OCI-M1 (cell line): ENCODE measurements at regions not wholly inside any gene's neighbourhood (a gene's known extent, or its start where the extent isn't known, plus 50 kb on each side); places are given as distances from the start of the nearest gene placed in this dataset.
"Not testable (repeated sequence)": the region's sequence is repeated elsewhere in the genome, so short reads cannot be mapped to it uniquely, and the experiment has no call there.

Source experiments
- DNase-seq: peaks from one replicate; lab custom pipeline; 2025; lab: John Stamatoyannopoulos, UW

GRCh38 chr5:66234241-66234640 is 90.1 kb downstream of the SREK1 start:
- no peak for DNase-seq

GRCh38 chr5:66238435-66238834 is 94.3 kb downstream of the SREK1 start:
- DNase-seq, result no peak

GRCh38 chr5:66239034-66239433 is 94.9 kb downstream of the SREK1 start:
- peak; percentile 67 for DNase-seq

- DNase-seq, result no peak
These were observed 97.2 kb downstream of the SREK1 start for GRCh38 chr5:66241136-66241825.

GRCh38 chr5:66242050-66242715 is 98.1 kb downstream of the SREK1 start:
- DNase-seq, result no peak

- DNase-seq, result no peak
These were observed 102.5 kb downstream of the SREK1 start for GRCh38 chr5:66246608-66247007.

GRCh38 chr5:66247176-66247960 is 103.3 kb downstream of the SREK1 start:
- no peak for DNase-seq

- no peak for DNase-seq
These were observed 104.8 kb downstream of the SREK1 start for GRCh38 chr5:66248874-66249273.

- no peak for DNase-seq
These were observed 105.8 kb downstream of the SREK1 start for GRCh38 chr5:66249920-66250319.

- no peak for DNase-seq
These were observed 108.7 kb downstream of the SREK1 start for GRCh38 chr5:66252849-66253248.

GRCh38 chr5:66255714-66256113 is 111.6 kb downstream of the SREK1 start:
- peak; percentile 56 for DNase-seq

GRCh38 chr5:66273121-66273520 is 129.0 kb downstream of the SREK1 start:
- no peak for DNase-seq

- DNase-seq, result no peak
These were observed 132.9 kb downstream of the SREK1 start for GRCh38 chr5:66276986-66277385.

GRCh38 chr5:66277981-66278380 is 133.9 kb downstream of the SREK1 start:
- DNase-seq, result no peak

GRCh38 chr5:66281294-66281693 is 137.2 kb downstream of the SREK1 start:
- no peak for DNase-seq

GRCh38 chr5:66284588-66285342 is 140.7 kb downstream of the SREK1 start:
- DNase-seq, result no peak

GRCh38 chr5:66285343-66285922 is 141.3 kb downstream of the SREK1 start:
- DNase-seq, result no peak

- no peak for DNase-seq
These were observed 147.7 kb downstream of the SREK1 start for GRCh38 chr5:66291771-66292170.

- not testable (repeated sequence) for DNase-seq
These were observed 149.8 kb downstream of the SREK1 start for GRCh38 chr5:66293851-66294250.

- DNase-seq, result no peak
These were observed 155.4 kb downstream of the SREK1 start for GRCh38 chr5:66299463-66299862.

- DNase-seq, result no peak
These were observed 158.2 kb downstream of the SREK1 start for GRCh38 chr5:66302344-66302743.
